GM18505 (cell line): ENCODE measurements at regions not wholly inside any gene's neighbourhood (a gene's known extent, or its start where the extent isn't known, plus 50 kb on each side); places are given as distances from the start of the nearest gene placed in this dataset.
"Not testable (repeated sequence)": the region's sequence is repeated elsewhere in the genome, so short reads cannot be mapped to it uniquely, and the experiment has no call there.

Experiments used
- ATAC-seq: cut with Tn5 transposase; IDR thresholded peaks from one replicate; pipeline ENCODE4 v1.9.1; 2021; ENCODE audit not compliant: unreplicated experiment
- POLR2A ChIP-seq: IDR thresholded peaks from 4 replicates; pipeline ENCODE4 v1.6.1; 2011; ENCODE audit warnings: borderline replicate concordance; ENCODE audit not compliant: insufficient read depth, insufficient read length; ENCODE audit errors: extremely low read depth

DNA sequence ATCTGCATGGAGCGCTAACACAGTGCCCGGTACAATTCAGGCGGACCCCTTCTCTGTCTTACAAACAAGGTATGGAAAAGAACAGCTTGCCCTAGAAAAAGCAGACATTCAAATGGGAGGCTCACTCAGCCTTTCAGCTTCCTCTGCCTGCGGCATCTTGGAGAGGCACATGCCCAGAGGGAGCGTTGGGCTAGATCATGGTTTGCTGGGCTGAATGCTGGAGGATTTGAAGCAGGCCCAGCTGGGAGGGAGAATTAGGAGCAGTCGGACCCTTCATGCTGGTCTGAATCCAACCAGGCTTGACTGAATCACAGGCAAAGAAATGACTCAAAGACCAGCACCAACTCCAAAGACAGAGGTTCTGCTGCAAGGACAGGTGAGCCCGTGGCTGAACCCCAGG is 286.7 kb upstream of the FRG1 start:
- ATAC-seq, result not testable (repeated sequence)

DNA sequence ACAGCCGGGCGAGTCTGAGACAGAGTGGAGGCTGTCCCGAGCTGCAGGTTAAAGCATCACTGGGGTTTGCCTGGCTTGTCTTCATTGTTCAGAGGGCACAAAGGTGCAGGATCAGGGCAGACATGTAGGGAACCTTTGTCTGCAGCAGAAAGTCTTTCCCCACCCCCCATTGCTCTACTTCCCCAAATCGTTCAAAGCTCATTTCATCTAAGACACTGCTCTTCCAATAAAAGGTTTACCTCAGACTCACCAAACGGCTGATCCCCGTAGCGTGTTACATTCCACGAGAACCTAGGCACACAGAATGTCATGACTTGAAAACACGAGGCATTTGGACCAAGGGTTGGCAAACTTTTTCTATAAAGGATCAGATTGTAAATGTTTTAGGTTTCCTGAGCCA is 286.3 kb upstream of the FRG1 start:
- ATAC-seq, result not testable (repeated sequence)

DNA sequence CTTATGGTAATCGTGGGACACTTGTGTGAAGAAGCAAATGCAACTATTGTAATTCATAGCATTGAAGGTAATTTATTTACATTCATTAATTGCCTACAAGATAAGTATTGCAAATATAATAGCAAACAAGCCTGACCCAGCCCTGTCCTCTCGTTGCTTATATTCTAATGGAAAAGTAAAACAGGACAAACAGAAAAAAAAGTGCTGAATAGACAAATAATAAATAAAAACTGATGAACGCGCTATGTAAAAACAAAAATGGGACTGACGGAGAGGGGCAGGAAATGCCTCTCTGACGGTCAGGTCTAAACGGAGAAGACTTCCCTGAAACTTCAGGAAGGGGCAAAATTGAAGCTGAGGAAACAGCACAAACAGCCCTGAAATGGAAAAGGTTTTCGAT is 284.9 kb upstream of the FRG1 start:
- ATAC-seq, result not testable (repeated sequence)

DNA sequence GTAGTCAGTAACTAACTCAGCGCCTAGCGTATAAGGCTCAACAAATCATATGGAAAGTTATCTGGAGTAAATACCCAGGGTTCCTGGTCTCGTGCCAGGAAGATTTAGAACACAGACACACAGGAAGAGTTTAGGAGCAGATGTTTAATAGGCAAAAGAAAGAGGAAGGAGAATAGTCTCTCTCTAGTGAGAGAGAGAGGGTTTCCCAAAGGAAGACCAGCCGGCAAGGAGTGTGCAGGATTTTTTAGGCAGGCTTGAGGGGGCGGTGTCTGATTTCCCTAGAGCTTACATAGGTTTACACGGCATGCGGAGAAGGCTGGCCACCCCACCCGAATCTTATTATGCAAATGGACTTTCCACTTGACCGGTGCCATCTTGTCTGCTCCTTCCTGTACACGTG is 284.0 kb upstream of the FRG1 start:
- no peak for TF ChIP-seq POLR2A
- ATAC-seq, result no peak

DNA sequence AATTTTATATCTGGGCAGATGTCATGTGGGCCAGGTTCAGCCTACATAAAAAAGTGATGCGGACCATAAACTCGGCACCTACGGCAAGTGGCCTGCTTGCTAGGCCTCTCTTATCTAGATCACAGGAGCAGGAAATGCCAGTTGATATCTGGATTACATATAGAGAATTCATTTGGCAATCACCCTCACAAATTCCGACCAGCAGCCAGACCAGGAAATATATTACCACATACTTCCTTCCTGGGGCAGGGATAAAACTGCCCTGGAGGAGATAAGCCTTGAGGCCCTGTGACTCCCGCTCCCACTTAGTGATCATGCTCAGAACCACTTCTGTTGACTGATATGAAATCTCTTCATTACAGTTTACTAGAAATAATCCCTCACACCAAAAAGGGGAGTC is 282.4 kb upstream of the FRG1 start:
- ATAC-seq, result not testable (repeated sequence)

DNA sequence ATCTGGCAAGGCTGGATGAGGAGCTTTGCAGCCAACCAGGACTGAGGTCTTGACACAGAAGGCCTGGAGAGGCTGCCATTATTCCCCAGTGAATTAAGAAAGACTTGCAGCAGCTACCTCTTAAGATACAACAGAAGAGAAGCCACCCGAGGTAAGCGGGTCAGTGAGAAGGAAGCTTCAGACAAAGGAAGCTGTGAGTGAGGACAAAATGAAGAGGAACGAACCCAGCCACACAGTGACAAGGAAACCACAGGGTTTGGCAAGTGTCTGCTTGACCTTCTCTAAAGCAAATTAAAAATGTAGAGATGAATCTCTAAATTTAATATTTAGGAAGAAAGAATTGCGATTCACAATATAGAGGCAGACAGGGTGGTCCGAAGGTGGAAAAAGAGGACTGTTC is 281.8 kb upstream of the FRG1 start:
- not testable (repeated sequence) for ATAC-seq

DNA sequence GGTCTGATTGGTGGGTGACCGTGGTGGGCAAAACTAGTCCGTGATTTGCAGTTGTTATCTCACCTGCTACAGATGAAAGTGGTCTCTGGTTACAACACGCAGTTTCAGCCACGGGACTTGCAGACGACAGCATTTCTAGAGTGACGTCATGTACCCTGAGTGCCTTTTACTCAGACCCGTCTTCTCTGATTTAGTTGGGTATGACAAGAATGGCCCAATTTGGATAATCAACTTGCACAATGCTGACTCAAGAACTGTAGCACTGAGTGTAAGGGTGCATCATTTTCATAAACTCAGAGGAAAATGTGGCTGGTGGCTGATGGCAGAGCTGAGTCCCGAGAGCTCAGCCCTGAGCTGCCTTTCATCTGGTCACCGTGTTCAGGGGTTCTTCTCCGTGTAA is 281.4 kb upstream of the FRG1 start:
- ATAC-seq, result no peak
- TF ChIP-seq POLR2A, result no peak

DNA sequence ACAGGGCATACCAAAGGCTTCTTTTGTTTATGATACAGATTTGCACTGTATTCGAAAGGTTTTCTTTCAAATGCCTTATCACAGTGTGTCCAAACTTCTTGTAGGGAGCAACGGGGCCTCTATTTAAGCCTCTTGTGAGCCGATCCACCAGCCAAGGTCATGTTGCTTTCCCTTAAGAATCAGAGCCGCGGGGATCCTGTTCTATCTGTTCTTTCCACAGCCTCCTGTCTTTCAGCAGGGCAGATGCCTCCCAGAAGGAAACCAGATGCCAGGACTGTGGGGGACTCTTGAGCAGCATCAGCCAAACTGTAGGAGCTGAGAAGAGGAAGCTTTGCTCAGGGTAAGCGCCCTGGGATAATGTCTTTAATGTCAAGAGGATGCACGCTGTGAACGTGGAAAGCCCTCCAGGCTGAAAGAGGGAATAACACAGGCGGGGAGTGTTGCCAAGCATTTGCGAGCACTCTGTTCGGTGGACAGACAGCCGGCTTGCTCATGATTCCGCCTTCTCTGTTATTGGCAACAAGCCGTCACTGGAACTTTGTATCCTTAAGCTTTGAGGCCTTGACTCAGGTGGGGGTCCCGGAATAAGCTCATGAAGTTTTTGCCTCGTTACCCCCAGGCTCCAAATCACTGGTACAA is 279.8 kb upstream of the FRG1 start:
- TF ChIP-seq POLR2A, result no peak
- ATAC-seq, result no peak

DNA sequence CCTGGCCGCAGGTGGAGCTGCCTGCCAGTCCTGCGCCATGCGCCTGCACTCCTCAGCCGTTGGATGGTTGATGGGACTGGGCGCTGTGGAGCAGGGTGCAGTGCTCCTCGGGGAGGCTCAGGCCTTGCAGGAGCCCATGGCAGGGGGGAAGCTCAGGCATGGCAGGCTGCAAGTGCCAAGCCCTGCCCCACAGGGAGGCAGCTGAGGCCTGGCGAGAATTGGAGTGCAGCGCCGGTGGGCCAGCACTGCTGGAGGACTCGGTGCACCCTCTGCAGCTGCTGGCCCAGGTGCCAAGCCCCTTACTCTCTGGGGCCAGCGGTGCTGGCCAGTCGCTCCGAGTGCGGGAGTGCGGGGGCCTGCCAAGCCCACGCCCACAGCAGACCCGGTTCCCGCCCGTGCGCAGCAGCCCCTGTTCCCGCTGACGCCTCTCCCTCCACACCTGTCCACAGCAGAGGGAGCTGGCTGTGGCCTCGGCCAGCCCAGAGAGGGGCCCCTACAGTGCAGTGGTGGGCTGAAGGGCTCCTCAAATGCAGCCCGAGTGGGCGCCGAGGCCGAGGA is 275.9 kb upstream of the FRG1 start:
- ATAC-seq, result no peak

DNA sequence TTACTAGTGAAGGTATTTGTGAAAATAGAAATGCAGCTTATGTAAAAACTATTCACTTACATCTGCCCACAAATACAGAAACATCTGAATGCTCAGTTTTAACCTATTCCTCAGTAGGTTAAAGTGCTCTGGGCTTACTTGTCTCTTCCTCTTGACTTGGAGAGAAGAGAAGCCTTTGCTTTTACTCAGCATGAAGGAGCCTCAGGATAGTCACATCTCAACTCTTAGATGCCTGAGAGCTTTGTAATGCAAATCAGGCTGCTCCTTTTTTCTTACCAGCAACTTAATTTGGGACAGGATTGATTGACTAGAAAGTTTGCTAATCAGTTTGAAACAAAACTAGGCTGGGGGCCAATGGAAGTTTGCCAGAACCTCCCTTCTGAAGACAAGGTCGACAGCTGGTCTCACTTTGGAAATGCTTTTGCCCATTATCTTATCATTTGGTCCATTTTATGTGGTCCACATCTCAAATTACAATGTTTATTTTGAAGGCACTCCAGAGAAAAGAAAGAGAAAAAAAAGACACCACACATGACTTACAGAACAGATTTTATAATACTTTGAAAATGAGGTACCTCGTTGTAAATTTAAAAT is 274.9 kb upstream of the FRG1 start:
- not testable (repeated sequence) for ATAC-seq

More for the DNA sequence above, 275.9 kb upstream of the FRG1 start:
- TF ChIP-seq POLR2A, result no peak

DNA sequence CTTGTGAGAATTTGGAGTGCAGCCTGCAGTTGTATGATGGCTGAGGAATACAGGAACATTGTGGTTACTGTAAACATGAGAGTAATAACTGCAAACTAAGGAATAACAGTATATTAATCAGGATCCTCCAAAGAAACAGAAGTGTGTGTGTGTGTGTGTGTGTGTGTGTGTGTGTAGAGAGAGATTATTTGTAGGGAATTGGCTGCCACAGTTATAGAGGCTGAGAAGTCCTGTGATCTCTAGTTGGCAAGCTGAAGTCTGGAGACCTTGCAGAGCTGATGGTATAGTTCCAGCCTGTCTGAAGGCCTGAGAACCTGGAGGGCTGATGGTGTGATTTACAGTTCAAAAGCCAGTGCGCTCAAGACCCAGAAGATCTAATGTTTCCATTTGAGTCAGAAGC is 273.3 kb upstream of the FRG1 start:
- ATAC-seq, result not testable (repeated sequence)

DNA sequence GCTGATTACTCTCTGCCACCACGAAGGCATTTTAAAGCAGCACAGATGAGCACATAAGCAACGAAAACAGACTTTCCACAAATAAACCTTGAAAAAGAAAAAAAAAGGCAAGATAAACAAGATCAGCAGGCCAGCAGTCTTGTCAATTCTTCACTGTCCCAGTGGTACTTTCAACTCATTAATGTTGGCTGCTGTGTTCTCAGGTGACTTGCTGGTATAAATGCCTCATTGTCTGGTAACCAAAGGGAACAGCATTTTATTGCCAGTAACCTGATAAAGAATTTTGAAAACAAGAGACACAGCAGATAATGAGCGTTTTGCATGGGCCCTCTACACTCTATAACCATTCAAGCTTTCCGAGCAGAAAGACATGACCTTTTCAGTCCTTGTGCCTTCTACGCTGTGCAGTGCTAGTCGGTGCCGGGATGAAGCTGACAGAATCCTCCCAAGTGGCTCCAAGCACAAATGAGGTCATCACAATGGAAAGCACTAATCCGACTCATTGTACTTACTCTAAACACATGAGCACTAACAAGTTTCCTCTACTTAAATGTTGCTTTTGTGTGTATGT is 242.9 kb upstream of the FRG1 start:
- ATAC-seq, result not testable (repeated sequence)

DNA sequence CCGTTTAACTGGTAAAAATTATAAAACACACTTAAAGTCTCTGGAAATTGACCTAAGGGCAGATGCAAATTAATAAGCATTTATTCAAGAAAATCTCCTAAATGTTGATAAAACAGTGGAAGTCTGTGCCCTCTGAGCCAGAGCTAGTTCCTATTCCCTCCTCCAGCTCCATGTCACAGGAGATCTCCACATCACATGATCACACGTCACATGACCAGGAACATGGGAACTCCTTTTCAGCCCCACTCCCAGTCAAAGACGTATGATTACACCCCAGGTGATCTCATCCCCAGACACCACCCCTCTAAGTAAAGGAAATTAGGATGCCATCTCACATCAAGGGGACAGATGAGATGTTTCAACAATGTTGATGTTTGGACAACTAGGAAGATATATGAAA is 237.7 kb upstream of the FRG1 start:
- ATAC-seq, result not testable (repeated sequence)

DNA sequence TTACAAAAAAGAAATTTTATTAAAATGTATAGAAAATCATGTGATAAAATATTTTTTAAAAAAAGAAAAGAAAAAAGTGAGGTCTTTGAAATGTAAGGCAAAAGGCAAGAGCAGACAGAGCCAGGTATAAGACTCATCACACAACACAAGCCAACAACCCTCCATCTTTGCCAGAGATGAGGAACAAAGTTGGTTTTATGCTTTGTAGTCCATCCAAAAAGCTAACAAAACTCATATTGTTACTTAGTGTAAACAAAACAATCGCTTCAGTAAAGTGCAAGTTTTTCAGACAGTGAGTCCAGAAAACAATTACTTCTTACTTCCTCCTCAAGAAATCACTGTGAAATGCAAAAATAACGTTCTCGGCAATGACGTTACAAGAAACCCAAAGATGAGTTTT is 233.9 kb upstream of the FRG1 start:
- peak; percentile 11 for ATAC-seq

DNA sequence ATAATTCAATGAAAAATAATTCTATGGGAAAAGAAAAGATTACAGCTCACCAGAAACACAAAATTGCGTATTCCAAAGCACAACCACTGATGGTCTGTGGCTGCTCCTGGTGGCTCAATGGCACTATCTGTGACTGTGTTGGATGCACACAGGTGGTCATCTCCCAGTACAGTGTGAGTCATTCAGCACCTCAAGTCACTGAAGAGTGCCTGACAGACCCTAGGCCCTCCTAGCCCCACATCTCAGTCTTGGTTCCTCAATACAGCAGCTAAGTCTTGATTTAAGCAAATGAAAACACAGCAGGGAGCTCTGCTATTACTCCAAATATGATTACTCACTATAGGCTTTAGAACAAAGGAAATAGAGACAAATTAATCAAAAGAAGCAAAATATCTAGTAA is 233.4 kb upstream of the FRG1 start:
- peak; percentile 69 for ATAC-seq

DNA sequence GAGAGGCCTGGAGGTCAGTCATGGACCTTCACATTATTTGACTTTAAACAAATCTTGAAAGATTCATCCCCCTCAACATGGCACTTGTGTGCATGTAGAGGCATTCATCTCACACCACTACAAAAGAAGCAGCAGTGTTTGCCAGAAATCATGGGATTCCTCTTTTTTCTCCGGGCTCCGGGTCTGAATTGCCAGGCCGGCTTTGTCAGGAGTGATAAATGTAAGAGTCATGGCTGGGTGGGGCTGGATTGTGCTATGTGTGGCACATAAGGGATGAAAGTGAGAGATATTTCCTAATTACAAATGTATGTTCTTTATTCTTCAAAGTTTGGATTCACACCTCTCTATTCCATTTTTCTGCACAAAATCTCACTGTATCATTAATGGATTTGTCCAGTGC is 228.7 kb upstream of the FRG1 start:
- not testable (repeated sequence) for ATAC-seq

DNA sequence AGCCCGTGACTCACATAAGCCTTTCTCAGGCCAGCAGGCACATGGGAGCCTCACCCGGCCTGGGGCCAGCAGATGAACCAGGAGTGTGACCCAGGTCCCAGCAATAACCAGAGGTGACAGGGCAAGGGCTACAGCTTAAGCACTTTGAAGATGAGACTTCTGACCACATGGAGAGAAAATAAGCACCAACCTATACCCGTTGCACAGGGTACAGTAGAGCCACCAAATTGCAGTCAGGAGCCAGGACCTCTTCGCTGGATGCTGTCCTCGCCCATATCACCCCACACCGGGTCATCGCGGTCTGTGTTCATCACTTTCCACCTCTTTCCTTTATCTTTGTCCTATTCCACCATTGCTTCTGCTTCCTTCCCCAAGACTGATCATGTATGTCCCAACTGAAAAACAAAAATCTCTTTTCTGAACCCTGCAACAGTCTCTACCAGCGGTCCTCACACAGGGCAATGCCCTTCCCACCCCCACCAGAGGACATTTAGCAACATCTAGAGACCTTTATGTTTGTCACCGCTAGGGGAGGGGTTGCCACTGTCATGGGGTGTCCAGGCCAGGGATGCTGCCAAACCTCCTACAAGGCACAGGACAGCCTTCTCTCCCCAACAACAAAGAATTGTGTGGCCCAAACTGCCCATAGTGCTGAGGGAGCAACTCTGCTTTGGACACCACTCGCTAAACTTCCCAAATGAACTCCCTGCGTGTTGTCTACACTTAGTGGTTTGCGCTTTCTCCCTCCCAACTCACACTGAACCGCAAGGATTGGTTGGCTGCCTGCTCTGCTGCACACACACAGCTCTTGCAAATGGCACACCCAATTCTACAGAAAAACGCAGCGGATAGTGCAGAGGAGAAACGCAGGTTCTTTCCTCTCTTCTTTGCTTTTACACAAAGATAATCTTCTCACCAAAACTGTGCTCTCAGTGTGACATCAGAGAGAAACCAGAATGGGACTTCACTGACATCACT is 219.4 kb upstream of the FRG1 start:
- ATAC-seq, result not testable (repeated sequence)

DNA sequence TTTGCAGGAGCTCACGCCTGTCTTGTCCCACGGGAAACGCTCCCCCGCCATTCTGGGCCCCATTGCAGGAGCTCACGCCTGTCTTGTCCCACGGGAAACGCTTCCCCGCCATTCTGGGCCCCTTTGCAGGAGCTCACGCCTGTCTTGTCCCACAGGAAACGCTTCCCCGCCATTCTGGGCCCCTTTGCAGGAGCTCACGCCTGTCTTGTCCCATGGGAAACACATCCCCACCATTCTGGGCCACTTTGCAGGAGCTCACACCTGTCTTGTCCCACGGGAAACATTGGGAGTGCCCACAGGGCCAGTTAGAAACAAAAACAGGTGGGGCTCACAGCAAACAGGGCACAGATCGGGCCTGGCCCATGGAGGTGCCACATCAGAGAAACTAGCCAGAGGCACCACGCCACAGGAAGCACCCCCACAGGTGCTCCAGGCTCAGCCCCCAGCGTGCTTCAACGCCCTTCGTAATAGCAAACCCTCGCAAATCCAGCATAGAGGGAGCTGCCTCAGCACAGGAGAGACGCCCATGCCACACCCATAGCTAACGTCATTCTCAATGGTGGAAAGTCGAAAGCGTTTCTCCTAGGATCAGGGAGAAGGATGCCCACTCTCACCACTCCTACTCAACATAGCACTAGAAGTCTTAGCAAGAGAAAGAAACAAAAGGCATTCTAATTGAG is 218.2 kb upstream of the FRG1 start:
- not testable (repeated sequence) for ATAC-seq

DNA sequence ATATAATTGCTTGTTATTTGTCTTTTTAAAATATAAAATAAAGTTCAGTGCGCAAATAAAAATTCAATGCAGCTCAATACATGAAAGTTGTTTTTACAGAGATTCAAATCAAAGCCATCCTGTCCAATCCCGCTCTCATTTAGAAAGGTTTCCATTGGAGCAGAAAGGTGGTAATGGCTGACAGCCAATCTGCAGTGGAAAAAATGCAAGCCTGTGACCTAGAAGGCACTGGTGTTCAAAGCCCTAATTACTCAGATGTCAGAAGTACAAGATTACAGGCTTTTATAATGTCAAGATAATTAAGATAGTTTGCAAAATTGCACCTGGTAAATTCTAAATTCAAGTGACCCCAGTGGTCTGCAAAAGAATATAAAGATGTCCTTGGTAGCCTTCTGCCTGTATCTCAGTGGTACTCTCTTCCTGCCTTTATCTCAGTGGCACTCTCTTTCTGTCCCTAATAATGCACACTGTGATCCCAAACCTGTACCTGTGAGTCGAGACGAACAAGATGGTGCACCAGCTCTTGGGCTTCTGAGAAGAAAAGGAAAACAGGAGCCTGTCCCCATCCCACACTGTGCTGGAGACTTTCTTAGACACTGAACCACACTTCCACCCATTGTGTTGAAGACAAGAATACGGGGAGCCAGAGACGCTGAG is 212.6 kb upstream of the FRG1 start:
- ATAC-seq, result not testable (repeated sequence)
